ENCODE measurements at regions not wholly inside any gene's neighbourhood (a gene's known extent, or its start where the extent isn't known, plus 50 kb on each side); places are given as distances from the start of the nearest gene placed in this dataset.
"Not testable (repeated sequence)": the region's sequence is repeated elsewhere in the genome, so short reads cannot be mapped to it uniquely, and the experiment has no call there.

GRCh38 chr9:78970375-78970774, 601.4 kb upstream of the TLE4 start:
- H3K27me3 Mint-ChIP-seq (ENCODE audit: low read depth): no peaks in the 10 kb centered on the region
- no peak overlapping the region for H3K4me3 Mint-ChIP-seq (ENCODE audit: low read depth)
- no peak for DNase-seq (ENCODE audit: low spot score)
- no peaks in the 10 kb centered on the region for H3K36me3 Mint-ChIP-seq (ENCODE audit: low read depth)
- H3K9me3 Mint-ChIP-seq: no peaks in the 10 kb centered on the region
- intact Hi-C loops (cut with micrococcal nuclease): no loop called here
- H3K4me1 Mint-ChIP-seq (ENCODE audit: low read depth): no peaks in the 10 kb centered on the region
- H3K27ac Mint-ChIP-seq: no peak overlapping the region

GRCh38 chr9:78971540-78971939, 600.2 kb upstream of the TLE4 start:
- intact Hi-C loops (cut with micrococcal nuclease): no loop called here
- Mint-ChIP-seq H3K9me3 (no peaks in the 10 kb centered on the region), H3K4me3 (ENCODE audit: low read depth) (no peak overlapping the region), H3K27me3 (ENCODE audit: low read depth) (no peaks in the 10 kb centered on the region), H3K4me1 (ENCODE audit: low read depth) (no peaks in the 10 kb centered on the region), H3K36me3 (ENCODE audit: low read depth) (no peaks in the 10 kb centered on the region), H3K27ac (no peak overlapping the region)
- DNase-seq (ENCODE audit: low spot score): no peak

GRCh38 chr9:78972303-78972999, 599.3 kb upstream of the TLE4 start:
- Mint-ChIP-seq H3K27ac (no peak overlapping the region), H3K4me1 (ENCODE audit: low read depth) (no peaks in the 10 kb centered on the region), H3K27me3 (ENCODE audit: low read depth) (no peaks in the 10 kb centered on the region), H3K9me3 (no peaks in the 10 kb centered on the region), H3K36me3 (ENCODE audit: low read depth) (no peaks in the 10 kb centered on the region), H3K4me3 (ENCODE audit: low read depth) (no peak overlapping the region)
- no peak for DNase-seq (ENCODE audit: low spot score)
- intact Hi-C loops (cut with micrococcal nuclease): no loop called here

- Mint-ChIP-seq H3K4me3 (ENCODE audit: low read depth) (no peak overlapping the region), H3K27me3 (ENCODE audit: low read depth) (no peaks in the 10 kb centered on the region), H3K36me3 (ENCODE audit: low read depth) (no peaks in the 10 kb centered on the region), H3K9me3 (no peaks in the 10 kb centered on the region), H3K4me1 (ENCODE audit: low read depth) (no peaks in the 10 kb centered on the region), H3K27ac (no peak overlapping the region)
- DNase-seq (ENCODE audit: low spot score): no peak
- intact Hi-C loops (cut with micrococcal nuclease): no loop called here
Observed at GRCh38 chr9:78973907-78974306, 597.9 kb upstream of the TLE4 start.

- no peak overlapping the region for H3K27ac Mint-ChIP-seq
- H3K4me3 Mint-ChIP-seq (ENCODE audit: low read depth): no peak overlapping the region
- H3K27me3 Mint-ChIP-seq (ENCODE audit: low read depth): no peaks in the 10 kb centered on the region
- no peak for DNase-seq (ENCODE audit: low spot score)
- intact Hi-C loops (cut with micrococcal nuclease): no loop called here
- H3K4me1 Mint-ChIP-seq (ENCODE audit: low read depth): no peaks in the 10 kb centered on the region
- H3K9me3 Mint-ChIP-seq: no peaks in the 10 kb centered on the region
- H3K36me3 Mint-ChIP-seq (ENCODE audit: low read depth): no peaks in the 10 kb centered on the region
Observed at GRCh38 chr9:78982849-78983248, 588.9 kb upstream of the TLE4 start.

- H3K4me1 Mint-ChIP-seq (ENCODE audit: low read depth): no peaks in the 10 kb centered on the region
- intact Hi-C loops (cut with micrococcal nuclease): no loop called here
- H3K4me3 Mint-ChIP-seq (ENCODE audit: low read depth): no peak overlapping the region
- H3K27me3 Mint-ChIP-seq (ENCODE audit: low read depth): no peaks in the 10 kb centered on the region
- H3K9me3 Mint-ChIP-seq: no peaks in the 10 kb centered on the region
- no peak for DNase-seq (ENCODE audit: low spot score)
- no peaks in the 10 kb centered on the region for H3K36me3 Mint-ChIP-seq (ENCODE audit: low read depth)
- H3K27ac Mint-ChIP-seq: no peak overlapping the region
Observed at GRCh38 chr9:78985084-78985738, 586.6 kb upstream of the TLE4 start.

- H3K27me3 Mint-ChIP-seq (ENCODE audit: low read depth): no peaks in the 10 kb centered on the region
- no peak overlapping the region for H3K27ac Mint-ChIP-seq
- intact Hi-C loops (cut with micrococcal nuclease): no loop called here
- no peaks in the 10 kb centered on the region for H3K36me3 Mint-ChIP-seq (ENCODE audit: low read depth)
- no peak for DNase-seq (ENCODE audit: low spot score)
- H3K4me1 Mint-ChIP-seq (ENCODE audit: low read depth): no peaks in the 10 kb centered on the region
- H3K4me3 Mint-ChIP-seq (ENCODE audit: low read depth): no peak overlapping the region
- H3K9me3 Mint-ChIP-seq: no peaks in the 10 kb centered on the region
Observed at GRCh38 chr9:78986446-78986845, 585.3 kb upstream of the TLE4 start.

GRCh38 chr9:78989031-78989658, 582.6 kb upstream of the TLE4 start:
- no peaks in the 10 kb centered on the region for H3K36me3 Mint-ChIP-seq (ENCODE audit: low read depth)
- H3K9me3 Mint-ChIP-seq: no peaks in the 10 kb centered on the region
- H3K27me3 Mint-ChIP-seq (ENCODE audit: low read depth): no peaks in the 10 kb centered on the region
- no peaks in the 10 kb centered on the region for H3K4me1 Mint-ChIP-seq (ENCODE audit: low read depth)
- no peak overlapping the region for H3K4me3 Mint-ChIP-seq (ENCODE audit: low read depth)
- intact Hi-C loops (cut with micrococcal nuclease): no loop called here
- DNase-seq (ENCODE audit: low spot score): no peak
- no peak overlapping the region for H3K27ac Mint-ChIP-seq

GRCh38 chr9:78994471-78994870, 577.3 kb upstream of the TLE4 start:
- DNase-seq (ENCODE audit: low spot score): no peak
- Mint-ChIP-seq H3K27me3 (ENCODE audit: low read depth) (no peaks in the 10 kb centered on the region), H3K36me3 (ENCODE audit: low read depth) (no peaks in the 10 kb centered on the region), H3K9me3 (no peaks in the 10 kb centered on the region), H3K27ac (no peak overlapping the region), H3K4me3 (ENCODE audit: low read depth) (no peak overlapping the region), H3K4me1 (ENCODE audit: low read depth) (no peaks in the 10 kb centered on the region)
- intact Hi-C loops (cut with micrococcal nuclease): no loop called here

GRCh38 chr9:78994974-78995373, 576.8 kb upstream of the TLE4 start:
- H3K4me3 Mint-ChIP-seq (ENCODE audit: low read depth); H3K9me3 Mint-ChIP-seq; H3K27ac Mint-ChIP-seq; DNase-seq (ENCODE audit: low spot score); H3K4me1 Mint-ChIP-seq (ENCODE audit: low read depth); H3K36me3 Mint-ChIP-seq (ENCODE audit: low read depth); intact Hi-C loops (cut with micrococcal nuclease); H3K27me3 Mint-ChIP-seq (ENCODE audit: low read depth): not testable (repeated sequence)

GRCh38 chr9:78997296-78997695, 574.5 kb upstream of the TLE4 start:
- Mint-ChIP-seq H3K4me1 (ENCODE audit: low read depth) (no peaks in the 10 kb centered on the region), H3K36me3 (ENCODE audit: low read depth) (no peaks in the 10 kb centered on the region), H3K9me3 (no peaks in the 10 kb centered on the region), H3K27me3 (ENCODE audit: low read depth) (no peaks in the 10 kb centered on the region), H3K27ac (no peak overlapping the region), H3K4me3 (ENCODE audit: low read depth) (no peak overlapping the region)
- no peak for DNase-seq (ENCODE audit: low spot score)
- intact Hi-C loops (cut with micrococcal nuclease): no loop called here

- intact Hi-C loops (cut with micrococcal nuclease): no loop called here
- Mint-ChIP-seq H3K4me3 (ENCODE audit: low read depth) (no peak overlapping the region), H3K9me3 (no peaks in the 10 kb centered on the region), H3K27me3 (ENCODE audit: low read depth) (no peaks in the 10 kb centered on the region), H3K27ac (no peak overlapping the region), H3K36me3 (ENCODE audit: low read depth) (no peaks in the 10 kb centered on the region), H3K4me1 (ENCODE audit: low read depth) (no peaks in the 10 kb centered on the region)
- DNase-seq (ENCODE audit: low spot score): no peak
Observed at GRCh38 chr9:79000230-79001002, 571.3 kb upstream of the TLE4 start.

GRCh38 chr9:79001012-79001411, 570.8 kb upstream of the TLE4 start:
- no peak for DNase-seq (ENCODE audit: low spot score)
- H3K4me3 Mint-ChIP-seq (ENCODE audit: low read depth): no peak overlapping the region
- H3K27me3 Mint-ChIP-seq (ENCODE audit: low read depth): no peaks in the 10 kb centered on the region
- intact Hi-C loops (cut with micrococcal nuclease): no loop called here
- H3K9me3 Mint-ChIP-seq: no peaks in the 10 kb centered on the region
- H3K4me1 Mint-ChIP-seq (ENCODE audit: low read depth): no peaks in the 10 kb centered on the region
- no peaks in the 10 kb centered on the region for H3K36me3 Mint-ChIP-seq (ENCODE audit: low read depth)
- no peak overlapping the region for H3K27ac Mint-ChIP-seq
